RWPE1 (cell line): ENCODE measurements at regions not wholly inside any gene's neighbourhood (a gene's known extent, or its start where the extent isn't known, plus 50 kb on each side); places are given as distances from the start of the nearest gene placed in this dataset.
A peak's percentile ranks its signal among the peaks of the same experiment; 100 is the strongest.

Source experiments
- CTCF ChIA-PET: fragments of 350-600 bp; sonication (Branson Sonifier 250); formaldehyde crosslinking; extraction: SDS; loops from one replicate; lab custom pipeline; 2021; lab: Yijun Ruan, JAX
- POLR2A ChIA-PET: fragments of 400-600 bp; formaldehyde crosslinking; extraction: SDS; loops from one replicate; lab custom pipeline; 2020; ENCODE audit warnings: antibody characterized with exemption; ENCODE audit not compliant: low non-redundant PET; lab: Yijun Ruan, JAX
- DNase-seq: peaks from one replicate; pipeline ENCODE4 v3.0.0; 2012; ENCODE audit warnings: low spot score
- H3K27ac ChIP-seq: fragments of 450-650 bp; 2 replicates; pipeline ENCODE4 v1.5.1; 2017
- TF ChIP-seq, protein P1 (sequence below): fragments of 450-650 bp; conservative IDR thresholded peaks from 2 replicates; pipeline ENCODE4 v1.5.1; 2017; ENCODE audit warnings: low read depth, mild to moderate bottlenecking

DNA sequence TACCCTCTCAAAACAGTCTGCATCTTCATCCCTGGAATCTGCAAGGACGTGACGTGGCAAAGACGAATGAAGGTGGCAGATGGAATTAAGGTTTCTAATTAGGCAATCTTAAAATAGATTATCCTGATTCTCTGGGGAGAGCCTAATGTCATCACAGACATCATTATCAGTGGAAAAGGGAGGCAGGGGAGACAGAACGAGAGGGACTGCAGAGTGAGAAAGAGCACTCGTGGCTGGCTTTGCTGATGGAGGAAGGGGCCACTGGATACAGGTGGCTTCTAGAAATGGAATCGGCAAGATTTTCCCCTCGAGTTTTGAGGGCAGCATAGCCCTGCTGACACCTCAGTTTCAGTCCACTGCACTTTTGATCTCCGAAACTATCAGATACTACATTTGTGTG is 110.6 kb downstream of the ASMT start:
- POLR2A ChIA-PET: no interaction called here
- no peak for DNase-seq
- no peak overlapping the region for H3K27ac ChIP-seq
- TF ChIP-seq, protein P1, sequence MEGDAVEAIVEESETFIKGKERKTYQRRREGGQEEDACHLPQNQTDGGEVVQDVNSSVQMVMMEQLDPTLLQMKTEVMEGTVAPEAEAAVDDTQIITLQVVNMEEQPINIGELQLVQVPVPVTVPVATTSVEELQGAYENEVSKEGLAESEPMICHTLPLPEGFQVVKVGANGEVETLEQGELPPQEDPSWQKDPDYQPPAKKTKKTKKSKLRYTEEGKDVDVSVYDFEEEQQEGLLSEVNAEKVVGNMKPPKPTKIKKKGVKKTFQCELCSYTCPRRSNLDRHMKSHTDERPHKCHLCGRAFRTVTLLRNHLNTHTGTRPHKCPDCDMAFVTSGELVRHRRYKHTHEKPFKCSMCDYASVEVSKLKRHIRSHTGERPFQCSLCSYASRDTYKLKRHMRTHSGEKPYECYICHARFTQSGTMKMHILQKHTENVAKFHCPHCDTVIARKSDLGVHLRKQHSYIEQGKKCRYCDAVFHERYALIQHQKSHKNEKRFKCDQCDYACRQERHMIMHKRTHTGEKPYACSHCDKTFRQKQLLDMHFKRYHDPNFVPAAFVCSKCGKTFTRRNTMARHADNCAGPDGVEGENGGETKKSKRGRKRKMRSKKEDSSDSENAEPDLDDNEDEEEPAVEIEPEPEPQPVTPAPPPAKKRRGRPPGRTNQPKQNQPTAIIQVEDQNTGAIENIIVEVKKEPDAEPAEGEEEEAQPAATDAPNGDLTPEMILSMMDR: no peak
- CTCF ChIA-PET: no interaction called here

DNA sequence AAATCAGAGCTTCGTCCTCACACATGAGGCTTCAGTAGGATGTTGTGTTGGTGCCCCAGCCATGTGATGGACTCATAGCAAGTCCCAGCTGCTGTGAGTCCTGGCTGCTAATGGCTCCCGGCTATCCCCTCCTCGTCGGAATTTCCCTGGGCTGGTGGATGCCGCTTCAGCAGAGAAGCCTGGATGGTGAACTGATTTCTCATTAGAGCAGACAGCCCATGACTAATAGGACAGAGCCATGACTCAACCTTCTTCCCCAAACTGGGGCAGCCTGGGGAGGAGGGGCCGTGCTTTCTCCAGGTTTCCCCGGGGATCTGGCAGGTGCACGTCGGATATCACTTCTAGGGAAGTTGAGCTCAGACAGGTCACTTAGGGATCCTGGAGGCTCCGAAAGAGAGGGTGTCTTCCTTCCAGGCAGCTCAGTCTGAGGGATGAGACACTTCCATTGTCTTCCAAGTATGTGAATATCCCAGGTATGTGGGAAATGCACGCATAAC is 112.7 kb downstream of the ASMT start:
- peak; percentile 72 for DNase-seq
- TF ChIP-seq, protein P1: no peak
- no peak overlapping the region for H3K27ac ChIP-seq
- ChIA-PET POLR2A (no interaction called here), CTCF (no interaction called here)

DNA sequence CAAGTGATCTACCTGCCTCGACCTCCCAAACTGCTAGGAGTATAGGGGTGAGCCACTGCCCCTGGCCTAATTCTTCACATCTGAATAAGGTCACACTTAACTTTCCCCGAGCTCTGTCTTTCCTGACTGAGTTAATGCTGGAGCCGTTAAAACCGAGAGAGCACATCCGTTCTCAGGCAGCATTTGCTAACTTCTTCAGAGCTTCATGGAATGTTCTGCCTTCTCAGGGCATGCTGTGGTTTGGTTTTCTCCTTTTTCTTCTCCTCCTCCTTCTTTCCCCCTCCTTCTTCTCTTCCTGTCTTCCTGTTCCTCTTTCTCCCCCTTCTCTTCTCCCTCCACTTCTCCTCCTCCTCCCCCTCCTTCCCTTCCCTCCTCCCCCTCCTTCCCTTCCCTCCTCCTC is 119.9 kb downstream of the ASMT start:
- TF ChIP-seq, protein P1: no peak
- POLR2A ChIA-PET: no interaction called here

DNA sequence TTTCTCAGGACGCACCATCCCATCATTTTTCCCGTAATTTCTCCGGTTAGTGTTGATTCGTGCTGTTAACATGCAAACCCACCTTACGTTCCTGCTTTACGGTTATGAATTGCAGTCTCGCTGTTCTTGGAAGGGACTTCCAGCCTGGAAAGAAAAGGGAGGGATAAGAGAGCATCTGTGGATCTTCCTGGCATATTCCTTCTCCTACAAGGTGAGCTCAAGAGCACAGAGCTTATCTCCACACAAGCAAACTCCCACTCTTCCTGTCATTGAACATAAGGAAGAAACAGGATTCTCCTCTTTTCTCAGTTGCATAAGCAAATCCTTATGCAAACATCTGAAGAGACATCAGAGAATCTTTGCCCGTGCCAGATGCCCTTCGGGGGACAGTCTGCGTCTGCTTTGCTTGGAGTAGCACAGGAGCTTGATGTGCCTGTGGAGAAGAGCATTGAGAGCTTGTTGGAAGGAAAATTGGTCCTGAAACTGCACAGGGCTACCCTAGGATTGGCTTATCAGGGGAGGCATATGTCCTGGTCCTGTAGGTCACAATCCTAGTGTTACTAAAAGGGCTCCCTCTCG is 127.0 kb downstream of the ASMT start:
- CTCF ChIA-PET: no interaction called here
- no peak overlapping the region for H3K27ac ChIP-seq
- DNase-seq: no peak
- POLR2A ChIA-PET: no interaction called here
- TF ChIP-seq, protein P1: no peak

More for the DNA sequence above, 119.9 kb downstream of the ASMT start:
- CTCF ChIA-PET: no interaction called here
- no peak for DNase-seq
- no peak overlapping the region for H3K27ac ChIP-seq

DNA sequence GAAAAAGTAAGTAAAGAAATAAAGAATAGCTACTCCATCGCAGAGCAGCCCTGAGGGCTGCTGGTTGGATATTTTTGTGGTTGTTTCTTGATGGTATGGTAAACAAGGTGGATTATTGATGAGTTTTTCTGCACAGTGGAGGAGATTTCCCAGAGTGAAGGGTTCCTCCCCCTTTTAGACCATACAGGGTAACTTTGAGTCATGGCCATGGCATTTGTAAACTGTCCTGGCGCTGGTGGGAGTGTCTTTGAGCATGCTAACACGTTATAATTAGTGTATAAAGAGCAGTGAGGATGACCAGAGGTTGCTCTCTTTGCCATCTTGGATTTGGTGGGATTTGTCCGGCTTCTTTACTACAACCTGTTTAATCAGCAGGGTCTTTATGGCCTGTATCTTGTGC is 128.2 kb downstream of the ASMT start:
- DNase-seq: no peak
- TF ChIP-seq, protein P1: no peak
- H3K27ac ChIP-seq: no peak overlapping the region
- ChIA-PET POLR2A (no interaction called here), CTCF (no interaction called here)

DNA sequence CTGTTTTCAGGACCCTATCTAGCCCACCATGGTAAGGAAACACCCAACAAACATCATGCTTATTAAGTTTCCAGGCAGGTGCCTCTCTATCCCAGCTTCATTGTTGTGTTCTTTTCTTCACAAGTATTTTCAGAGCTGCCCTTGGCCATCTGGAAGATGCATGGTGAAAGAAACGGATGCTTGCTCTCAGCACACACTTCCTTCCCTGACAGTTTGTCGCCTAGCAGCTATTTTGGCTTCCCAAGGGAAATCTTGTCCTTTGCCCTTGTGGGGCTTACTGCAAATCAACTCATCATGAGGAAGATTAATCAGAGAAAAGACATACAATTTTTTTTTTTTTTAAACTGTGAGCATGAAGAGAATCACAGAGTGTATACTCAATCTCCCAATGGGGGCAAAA is 128.8 kb downstream of the ASMT start:
- DNase-seq: no peak
- H3K27ac ChIP-seq: no peak overlapping the region
- ChIA-PET POLR2A (no interaction called here), CTCF (no interaction called here)
- TF ChIP-seq, protein P1: no peak
